LoVo (cell line): ENCODE measurements at regions not wholly inside any gene's neighbourhood (a gene's known extent, or its start where the extent isn't known, plus 50 kb on each side); places are given as distances from the start of the nearest gene placed in this dataset.
"Not testable (repeated sequence)": the region's sequence is repeated elsewhere in the genome, so short reads cannot be mapped to it uniquely, and the experiment has no call there.

ENCODE experiments used
- DNase-seq: peaks from one replicate; pipeline ENCODE4 v3.0.0-alpha.2; 2016; ENCODE audit warnings: low spot score

DNA sequence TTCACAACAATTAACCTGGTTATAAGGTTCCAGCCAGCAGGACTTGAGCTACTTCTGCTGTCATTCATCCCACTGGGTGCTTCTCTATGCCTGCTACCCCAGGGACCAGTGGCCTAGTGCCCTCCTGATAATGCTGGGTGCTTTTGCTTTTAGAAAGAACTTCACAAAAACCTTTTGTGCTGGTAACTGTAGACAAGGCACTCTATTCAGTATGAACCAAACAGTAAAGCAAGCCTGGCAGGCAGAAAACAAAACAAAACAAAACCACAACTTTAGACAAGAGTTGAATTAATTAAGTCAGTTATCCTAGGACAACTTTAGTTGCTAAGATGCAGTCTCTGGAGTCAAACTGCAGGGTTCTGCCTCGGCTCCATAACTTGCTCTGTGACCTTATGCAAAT lies 61.9 kb upstream of the ADGRL2 start:
- DNase-seq: no peak

DNA sequence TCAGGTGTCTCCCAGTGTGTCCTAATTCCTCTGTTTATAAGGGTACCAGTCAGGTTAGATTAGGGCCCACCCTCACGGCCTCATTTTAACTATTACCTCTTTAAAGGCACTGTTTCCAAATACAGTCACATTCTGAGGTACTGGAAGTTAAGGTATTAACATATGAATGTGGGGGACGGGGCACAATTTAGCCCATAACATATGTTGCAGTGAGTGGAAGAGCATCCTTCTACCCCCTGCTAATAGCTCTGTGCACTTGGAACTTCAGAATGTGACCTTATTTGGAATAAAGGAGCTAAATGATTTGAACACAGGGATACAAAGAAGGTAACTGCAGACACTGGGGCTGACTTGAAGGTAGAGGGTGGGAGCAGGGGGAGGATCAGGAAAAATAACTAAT lies 67.3 kb upstream of the ADGRL2 start:
- no peak for DNase-seq

DNA sequence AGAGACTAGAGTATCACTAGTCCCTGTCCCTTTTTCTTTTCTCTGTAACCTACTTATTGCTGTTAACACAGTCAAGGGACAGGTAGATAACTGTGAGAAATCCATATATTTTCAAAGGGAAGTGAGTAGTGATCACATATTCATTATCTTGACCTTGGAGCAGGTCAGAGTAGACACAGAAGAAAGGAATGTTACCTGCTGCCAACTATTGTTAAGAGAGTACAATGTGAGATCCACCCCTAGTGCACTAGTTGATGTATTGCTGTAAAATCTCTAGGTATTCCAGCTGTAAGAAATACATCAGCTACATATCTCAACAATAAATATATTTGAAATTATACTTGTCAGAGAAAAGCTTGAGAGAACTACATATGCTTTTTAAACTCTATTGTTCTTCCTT lies 68.7 kb upstream of the ADGRL2 start:
- DNase-seq: no peak

DNA sequence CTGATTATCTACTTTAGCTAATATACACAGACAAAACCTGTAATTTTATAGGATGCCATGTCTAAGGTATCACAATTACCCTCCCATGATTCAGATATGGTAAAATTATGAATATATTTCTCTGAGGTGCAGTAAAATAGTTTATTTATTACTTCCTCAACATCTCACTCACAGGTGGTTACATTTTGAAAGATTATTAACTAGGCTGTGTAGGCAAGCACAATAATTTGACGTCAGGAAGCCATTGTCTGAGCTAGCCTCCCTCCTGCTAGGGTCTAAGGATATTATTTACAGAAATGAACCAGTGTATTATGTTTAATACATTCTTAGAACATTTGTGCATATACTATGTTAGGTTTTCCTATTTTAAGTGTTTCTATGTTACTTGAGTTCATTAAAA lies 69.9 kb upstream of the ADGRL2 start:
- no peak for DNase-seq

DNA sequence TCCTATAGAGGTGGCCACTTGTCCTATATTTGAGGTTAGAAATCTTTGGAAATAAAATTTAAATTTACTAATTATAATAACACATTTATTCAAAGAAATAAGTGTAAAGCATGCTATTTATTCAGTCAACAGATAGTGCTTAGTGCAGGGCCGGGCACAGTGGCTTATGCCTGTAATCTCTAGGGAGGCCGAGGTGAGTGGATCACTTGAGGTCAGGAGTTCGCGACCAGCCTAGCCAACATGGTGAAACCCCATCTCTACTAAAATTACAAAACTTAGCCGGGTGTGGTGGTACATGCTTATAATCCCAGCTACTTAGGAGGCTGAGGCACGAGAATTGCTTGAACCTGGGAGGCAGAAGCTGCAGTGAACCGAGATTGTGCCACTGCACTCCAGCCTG lies 70.4 kb upstream of the ADGRL2 start:
- DNase-seq: not testable (repeated sequence)

DNA sequence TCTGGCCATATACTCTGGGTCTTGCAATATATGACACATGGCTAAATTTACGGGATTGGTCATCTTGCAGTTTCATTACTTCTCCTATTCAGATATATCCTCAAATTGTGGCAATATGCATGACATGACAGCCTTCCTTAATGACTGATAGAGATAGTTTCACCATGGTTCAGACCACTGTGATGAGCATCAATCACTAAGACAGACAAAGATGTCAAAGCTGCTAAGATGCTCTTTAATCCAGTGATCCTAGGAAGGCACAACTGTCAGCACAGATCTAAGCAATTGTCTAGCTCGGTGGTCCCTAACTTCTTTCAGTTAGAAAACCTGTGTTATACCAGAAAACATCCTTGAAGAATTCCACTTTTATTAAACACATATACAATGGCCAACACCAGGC lies 70.9 kb upstream of the ADGRL2 start:
- DNase-seq: no peak

DNA sequence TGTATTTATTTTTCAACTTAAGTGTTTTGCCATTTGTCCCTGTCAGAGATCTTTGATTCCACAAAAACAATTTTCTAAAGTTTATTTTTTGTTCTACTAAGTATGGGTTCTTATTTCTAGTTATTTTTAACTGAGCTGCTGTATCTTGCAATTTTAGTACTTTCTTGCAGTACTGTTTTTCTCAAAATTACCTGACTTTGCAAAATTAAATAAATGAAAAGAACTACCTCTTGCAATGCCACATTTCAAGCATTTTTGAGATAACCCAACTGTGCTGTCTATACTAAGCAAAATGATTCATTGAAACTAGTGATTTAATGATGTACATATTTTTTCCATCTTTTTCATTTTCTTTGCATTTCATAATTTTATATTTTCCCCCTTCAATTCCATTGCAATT lies 71.5 kb upstream of the ADGRL2 start:
- DNase-seq: no peak

DNA sequence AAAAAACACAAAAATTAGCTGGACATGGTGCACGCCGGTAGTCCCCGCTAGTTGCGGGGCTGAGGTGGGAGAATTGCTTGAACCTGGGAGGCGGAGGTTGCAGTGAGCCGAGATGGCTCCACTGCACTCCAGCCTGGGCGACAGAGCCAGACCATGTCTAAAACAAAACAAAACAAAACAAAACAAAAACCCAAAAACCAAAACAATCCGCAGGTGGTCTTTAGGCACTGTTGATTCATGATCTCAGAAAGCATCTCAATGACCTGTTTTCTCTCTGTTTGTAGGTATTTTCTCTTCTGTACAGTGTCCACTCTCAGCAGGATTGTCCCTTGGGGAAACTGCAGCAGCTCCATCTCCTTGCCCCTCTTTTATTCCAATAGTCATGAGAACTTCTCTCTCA lies 74.9 kb upstream of the ADGRL2 start:
- DNase-seq: no peak

DNA sequence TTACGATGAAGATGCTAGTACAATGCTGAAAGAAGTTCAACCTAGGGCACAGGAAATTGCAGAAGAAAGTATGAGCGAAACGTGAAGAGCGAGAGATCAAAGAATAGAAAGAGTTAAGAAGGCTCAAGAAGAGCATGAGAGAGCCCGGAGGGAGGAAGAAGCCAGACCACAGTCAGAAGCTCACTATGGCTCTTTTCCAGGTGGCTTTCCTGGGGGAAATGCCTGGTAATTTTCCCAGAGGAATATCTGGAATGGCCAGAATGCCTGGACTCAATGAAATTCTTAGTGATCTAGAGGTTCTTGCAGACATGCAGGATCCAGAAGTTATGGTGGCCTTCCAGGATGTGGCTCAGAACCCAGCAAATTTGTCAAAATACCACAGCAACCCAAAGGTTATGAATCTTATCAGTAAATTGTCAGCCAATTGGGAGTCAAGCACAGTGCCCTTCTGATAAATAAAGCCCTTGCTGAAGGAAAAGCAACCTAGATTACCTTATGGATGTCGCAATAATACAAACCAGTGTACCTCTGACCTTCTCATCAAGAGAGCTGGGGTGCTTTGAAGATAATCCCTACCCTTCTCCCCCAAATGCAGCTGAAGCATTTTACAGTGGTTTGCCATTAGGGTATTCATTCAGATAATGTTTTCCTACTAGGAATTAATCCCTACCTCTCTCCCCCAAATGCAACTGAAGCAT lies 78.0 kb upstream of the ADGRL2 start:
- DNase-seq: not testable (repeated sequence)

DNA sequence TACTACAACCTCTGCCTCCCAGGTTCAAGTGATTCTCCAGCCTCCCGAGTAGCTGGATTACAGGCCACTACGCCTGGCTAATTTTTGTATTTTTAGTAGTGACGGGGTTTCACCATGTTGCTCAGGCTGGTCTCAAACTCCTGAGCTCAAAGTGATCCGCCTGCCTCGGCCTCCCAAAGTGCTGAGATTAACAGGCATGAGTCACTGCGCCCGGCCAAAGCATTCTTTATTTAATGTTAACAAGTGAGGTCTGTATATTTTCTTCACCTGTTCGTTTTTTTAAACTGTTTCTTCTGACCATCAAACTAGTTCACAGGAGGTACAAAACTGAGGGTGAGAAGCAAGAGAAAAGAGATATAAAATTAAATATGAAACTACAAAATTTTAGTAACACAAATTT lies 80.5 kb upstream of the ADGRL2 start:
- DNase-seq: not testable (repeated sequence)

DNA sequence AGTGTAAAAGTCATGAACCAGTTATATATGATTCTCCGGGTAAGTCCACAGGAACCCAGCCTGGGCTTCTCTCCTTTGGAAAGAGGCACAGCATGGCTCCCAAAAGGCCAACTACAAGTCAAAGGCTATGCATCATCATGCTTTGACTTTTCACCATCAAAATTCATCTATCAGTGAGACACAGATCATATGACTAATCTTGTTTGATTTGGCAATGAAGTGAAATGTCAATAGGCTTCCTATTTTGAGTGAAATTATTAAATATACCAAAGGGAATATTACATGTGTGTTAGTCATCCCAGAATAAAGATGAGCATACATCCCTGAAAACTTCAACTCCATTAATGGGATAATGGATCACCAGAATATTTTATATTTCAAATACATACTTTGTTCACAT lies 83.5 kb upstream of the ADGRL2 start:
- DNase-seq: no peak

DNA sequence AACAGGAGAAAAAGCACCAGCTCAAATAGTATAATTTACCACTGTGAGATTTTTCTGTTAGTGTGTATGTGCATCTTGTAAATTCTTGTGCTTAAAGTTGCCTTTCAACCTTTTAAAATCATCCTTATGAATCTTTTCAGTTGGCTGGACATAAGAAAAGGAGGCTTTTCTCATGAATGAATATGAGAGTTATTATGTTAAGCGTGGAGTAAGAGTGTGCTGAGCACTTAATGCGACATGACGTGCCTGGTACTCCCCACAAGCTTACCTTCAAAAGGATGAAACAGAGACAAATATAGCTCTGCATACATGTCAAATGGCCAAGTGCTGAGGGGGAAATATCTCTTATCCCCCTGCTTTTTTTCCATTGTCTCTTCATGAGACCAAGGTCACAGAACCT lies 85.3 kb upstream of the ADGRL2 start:
- DNase-seq: no peak

DNA sequence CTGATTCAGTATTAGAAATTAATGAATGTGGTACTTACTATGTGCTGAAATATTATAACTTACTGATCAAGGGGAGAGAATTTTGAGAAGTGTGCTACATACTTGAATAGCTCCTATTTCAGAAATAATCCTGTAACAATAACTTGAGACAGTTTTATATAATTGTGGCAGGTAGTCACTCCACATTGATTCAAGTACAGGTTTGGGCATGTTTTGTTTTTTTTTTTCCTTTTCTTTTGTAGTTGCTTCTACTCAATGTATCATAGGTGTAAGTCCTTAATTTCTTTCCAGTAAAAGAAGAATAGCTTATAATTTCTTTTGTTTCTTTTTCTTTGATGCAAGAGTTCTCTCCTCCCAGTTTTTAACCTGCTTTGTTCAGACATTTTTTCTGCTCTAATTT lies 86.1 kb upstream of the ADGRL2 start:
- DNase-seq: no peak

DNA sequence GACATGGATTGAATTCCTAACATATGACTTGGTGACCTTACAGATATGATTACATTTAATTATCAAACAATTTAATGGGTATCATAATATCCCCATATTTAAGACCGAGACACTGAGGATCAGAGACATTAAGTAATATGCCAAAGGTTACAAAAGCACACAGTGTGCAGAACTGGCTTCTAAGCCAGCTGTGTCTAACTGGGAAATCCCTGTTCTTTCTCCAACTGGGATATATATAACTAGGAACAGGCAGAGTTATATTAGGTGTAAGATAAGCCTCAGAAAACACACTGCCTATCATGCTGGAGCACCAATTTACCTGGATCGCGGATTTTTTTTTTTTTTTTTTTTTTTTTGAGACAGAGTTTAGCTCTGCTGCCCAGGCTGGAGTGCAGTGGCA lies 88.3 kb upstream of the ADGRL2 start:
- DNase-seq: no peak

DNA sequence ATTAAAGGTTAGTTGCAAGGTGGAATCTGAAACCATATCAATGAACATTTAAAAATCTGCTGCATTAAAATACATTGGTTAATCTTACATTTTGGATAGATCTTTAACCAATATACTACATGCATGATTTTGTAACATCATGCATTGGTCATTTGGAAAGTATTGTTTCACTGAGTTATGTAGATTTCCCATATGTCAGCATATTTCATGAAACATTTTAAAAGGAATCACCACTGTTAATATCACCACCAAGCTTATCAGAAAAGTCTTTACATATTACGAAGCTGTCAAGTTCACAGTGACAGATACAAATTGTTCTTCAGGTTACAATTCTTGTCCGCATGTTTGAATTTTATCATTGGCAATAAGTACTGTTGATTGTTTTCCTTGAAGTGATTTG lies 89.9 kb upstream of the ADGRL2 start:
- DNase-seq: no peak

DNA sequence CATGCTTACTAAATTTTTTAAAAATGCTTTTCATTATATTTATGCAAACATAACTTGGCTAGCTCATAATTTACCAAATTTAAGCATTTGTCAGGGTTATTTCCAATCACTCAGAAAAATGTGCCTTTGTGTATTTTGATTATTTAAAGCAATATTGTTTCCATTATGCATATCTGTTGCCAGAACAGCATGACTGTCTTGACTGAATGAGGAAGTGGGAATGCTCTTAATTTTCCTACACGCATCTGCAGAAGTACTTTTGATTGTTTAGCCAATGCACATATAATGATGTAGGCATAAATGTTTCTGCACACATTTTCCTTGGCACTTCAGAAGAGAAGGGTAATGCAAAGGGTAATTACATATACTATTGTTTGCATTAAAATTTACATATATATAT lies 92.5 kb upstream of the ADGRL2 start:
- DNase-seq: no peak

DNA sequence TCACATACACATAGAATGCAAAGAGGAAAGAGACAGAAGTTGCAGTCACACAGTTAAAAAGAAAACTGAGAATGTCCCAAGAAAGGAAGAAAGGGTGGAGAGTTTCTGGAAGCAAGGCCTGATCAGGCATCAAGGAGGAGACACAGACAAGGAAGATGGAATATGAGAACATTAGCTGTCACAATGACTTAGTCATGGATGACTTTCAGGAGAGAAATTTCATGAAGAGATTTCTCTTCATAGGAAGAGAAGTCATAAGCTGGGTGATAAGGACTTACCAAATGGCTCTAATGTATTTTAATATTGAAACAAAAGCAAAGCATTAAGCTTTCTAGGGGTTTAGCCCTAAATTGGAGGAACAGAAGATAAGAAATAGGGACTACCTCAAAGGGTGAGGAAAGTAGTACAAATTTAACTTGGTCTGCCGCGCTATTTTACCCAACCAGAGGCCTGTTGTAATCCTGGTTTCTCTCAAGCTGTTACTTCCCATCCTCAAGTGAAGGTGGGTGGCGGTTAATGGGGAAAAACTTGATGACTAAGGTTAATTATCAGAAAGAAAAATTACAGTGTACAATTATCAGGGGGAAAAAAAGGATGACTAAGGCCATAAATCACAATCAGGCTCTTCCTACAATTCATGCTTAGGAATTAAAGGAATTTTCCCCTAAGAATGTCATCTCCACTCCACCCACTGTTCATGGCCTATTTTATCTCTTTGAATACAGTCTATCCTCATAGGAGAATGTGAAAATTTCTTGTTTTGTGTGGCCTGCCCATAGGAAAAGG lies 93.9 kb upstream of the ADGRL2 start:
- DNase-seq: no peak

DNA sequence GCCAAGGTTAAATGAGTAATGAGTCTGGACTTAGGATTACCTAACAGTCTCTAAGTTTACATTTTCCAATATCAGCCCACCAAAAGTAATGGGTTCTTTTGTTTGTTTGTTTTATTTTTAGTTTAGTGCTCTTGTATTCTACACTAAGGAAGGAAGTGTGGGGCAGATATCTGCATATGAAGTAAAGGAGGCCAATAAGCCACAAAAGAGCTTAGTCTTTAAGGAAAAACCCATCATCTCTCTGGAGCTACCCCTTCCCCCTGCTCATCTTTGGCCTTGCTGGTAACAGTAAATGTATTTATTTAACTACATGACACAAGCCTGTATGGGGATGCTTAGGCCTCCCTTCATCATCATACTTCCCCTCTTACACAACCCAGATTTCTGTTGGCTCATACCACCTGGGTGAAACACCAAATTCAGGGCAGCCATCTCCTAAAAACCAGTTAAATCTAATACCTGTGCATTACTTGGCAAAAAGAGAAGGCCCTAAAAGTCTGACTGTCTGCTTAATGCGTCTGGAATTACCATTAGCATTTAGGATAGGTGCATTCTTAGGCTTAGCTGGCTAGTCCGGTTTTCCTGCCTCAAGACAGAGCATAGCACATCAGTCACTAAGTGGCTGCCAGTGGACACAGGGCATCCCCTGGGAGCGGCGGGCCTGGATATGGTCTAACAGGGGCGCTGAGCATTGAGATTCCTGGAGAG lies 96.8 kb upstream of the ADGRL2 start:
- DNase-seq: no peak

DNA sequence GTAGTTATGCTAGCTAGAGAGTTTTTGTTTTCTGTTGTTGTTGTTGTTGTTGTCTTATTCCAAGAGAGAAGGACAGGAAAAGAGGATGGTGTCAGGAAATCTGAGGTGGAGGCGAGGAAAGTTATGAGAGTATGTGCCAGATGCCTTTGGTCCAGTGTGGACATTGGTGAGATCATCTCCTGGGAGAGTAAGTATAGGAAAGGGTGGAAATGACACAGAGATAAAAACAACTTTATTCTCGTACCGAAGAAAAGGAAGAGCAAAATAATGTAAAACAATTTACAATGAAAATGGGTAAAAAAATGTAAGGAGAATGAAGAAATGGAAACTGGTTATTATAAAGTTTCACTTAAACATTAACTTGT lies 97.4 kb upstream of the ADGRL2 start:
- no peak for DNase-seq

DNA sequence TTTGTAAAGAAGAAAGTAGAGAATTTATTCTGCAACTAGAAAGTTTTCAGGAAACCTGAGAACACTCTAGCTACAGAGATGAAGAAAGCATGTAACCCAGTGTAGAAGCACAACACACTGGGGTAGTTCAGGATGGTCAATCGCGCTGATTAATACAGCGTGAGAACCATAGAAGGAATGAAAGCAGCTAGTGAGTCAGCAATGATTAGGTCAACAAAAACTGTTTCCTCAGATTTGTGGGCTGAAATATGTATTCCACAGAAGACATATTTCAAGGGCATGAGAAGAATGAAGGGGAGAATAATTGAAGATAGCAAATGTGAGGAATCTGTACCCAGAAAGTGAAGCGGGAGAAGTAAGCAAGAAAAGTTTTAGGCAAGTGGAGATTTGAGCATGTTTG lies 97.8 kb upstream of the ADGRL2 start:
- DNase-seq: no peak

DNA sequence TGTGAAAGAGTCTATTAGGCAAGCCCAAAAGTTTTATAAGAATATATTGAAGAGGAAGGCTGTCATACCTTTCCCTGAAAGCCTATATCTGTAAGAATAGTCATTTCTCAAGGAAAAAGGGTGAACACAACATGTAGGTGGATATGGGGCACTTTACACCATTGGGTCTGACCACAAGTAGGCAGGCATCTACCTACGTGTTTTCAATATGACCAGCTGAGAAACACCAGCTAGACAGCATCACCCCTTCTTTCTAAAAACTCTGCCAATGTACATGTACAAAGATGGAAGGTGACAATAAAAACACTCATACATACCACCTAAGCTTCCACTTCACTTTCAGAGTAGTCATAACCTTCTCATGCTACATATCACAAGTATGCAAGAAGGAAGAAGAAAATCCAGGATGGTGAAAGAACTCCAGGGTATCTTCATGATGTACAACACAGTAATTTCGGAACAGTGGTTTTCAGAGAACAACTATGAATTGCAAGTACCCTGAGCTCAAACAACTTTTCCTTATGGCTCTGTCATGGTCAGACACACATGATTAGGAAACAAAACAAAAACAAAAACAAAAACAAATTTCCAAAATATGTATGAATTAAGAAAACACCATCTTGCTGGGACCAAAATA lies 98.5 kb upstream of the ADGRL2 start:
- DNase-seq: no peak

DNA sequence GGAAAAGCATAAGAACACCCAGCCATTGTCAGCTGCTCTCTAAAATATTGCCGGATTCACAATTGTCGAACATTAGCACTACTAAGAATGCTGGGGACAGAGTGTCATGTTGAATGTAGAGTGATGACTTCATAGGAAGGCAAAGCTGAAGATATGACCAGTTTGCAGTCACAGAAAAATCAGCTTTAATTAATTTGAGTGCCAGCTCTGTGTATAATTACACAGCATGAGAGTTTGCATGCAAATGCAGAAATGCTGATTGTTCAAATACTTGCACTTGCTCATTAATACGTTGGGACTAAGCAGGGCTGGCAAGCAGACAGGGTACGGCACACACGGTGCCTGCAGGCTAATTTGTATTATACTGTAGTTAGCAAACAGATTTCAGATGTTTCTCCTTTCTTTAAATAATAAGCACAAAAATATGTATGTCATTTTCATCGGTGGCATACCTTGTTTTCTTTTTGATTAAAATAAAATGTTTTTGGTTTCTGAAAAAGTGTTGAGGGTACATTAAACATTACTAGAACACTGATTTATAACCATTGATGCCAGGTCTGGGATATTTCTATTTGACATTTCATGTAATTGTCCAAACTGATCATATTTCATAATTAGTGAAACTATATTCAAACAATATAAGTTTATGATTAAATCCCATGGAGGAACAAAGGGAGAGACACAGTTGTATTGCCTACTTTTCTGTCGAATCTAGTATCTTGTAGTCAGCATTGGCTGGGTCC lies 99.8 kb upstream of the ADGRL2 start:
- DNase-seq: no peak
